GM12874 (cell line): ENCODE measurements at regions not wholly inside any gene's neighbourhood (a gene's known extent, or its start where the extent isn't known, plus 50 kb on each side); places are given as distances from the start of the nearest gene placed in this dataset.

Experiments
- TF ChIP-seq, protein P1 (sequence below): IDR thresholded peaks from 2 replicates; pipeline ENCODE4 v1.5.1; 2011; ENCODE audit warnings: low read depth, mild to moderate bottlenecking, control low read depth, low read length, moderate library complexity; ENCODE audit not compliant: insufficient read depth

DNA sequence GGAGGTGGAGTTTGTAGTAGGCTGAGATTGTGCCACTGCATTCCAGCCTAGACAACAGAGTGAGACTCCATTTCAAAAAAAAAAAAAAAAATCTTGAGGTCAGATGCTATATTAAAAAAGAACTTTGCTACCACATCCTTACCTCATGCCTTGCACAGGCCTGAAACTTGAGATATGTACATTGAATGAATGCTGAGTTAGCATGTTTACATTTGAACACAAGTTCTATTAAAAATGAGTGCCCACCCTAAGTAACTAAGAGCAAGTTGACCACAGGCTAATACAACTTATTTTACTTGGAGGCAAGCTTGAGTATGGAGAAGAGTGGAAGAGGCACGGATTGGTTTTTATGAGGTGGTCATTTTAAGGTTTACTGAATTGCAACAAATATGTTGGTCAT is 276.6 kb upstream of the GATB start:
- TF ChIP-seq, protein P1, sequence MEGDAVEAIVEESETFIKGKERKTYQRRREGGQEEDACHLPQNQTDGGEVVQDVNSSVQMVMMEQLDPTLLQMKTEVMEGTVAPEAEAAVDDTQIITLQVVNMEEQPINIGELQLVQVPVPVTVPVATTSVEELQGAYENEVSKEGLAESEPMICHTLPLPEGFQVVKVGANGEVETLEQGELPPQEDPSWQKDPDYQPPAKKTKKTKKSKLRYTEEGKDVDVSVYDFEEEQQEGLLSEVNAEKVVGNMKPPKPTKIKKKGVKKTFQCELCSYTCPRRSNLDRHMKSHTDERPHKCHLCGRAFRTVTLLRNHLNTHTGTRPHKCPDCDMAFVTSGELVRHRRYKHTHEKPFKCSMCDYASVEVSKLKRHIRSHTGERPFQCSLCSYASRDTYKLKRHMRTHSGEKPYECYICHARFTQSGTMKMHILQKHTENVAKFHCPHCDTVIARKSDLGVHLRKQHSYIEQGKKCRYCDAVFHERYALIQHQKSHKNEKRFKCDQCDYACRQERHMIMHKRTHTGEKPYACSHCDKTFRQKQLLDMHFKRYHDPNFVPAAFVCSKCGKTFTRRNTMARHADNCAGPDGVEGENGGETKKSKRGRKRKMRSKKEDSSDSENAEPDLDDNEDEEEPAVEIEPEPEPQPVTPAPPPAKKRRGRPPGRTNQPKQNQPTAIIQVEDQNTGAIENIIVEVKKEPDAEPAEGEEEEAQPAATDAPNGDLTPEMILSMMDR = no peak

DNA sequence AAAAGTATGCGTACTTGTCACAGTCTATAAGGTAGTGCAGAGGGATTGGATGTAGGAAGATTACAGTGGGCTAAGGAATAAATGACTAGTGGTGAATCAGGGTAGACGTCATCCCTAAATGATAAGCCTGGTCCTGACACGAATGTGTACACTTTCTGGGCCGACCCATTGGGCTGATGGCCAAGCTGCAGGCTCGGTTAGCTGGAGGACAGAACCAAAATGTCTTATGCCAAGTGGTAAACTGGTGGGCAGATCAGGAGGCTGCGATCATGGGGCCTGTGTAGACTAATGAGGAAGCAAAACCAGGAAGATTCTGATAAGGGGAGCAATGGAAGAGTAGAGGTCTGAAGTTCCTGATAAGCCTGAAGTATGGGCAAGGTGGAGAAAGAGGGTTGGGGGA is 272.8 kb upstream of the GATB start:
- TF ChIP-seq, protein P1 = no peak

DNA sequence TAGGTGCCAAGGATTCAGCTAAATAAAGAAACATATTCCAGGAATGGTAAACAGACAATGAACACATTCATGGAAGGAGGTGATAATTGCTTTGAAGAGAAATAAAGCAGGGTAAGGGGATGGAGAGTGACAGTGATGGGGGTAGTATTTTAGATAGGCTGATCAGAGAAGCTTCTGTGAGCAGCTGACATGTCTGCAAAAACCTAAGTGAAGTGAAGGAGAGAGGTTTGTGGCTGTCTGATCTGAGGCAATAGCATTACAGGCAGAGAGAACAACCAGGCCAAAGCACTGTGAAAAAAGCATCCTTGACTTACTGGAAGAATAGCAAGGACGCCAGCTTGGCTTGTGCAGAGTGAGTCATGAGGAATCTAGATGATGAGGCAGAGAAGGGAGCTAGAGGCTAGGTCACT is 271.9 kb upstream of the GATB start:
- TF ChIP-seq, protein P1 = no peak

DNA sequence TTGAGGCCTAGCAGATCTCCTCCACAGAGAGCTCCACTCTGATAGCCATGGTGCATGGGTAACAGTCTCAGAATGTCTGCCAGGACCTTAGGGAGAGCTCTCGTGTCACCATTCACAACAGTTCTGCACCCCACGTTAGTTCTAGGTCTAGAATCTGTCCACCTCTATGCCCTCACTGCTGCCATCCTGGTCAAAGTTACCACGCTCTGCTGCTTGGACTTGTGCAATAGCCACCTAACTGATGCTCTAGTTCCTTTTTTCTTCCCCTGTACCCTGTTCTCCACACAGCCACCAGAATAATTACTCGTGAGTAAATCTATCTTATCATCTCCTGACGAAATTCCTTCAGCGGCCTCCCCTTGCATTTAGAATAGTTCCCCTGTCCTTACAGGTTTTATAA is 268.8 kb upstream of the GATB start:
- TF ChIP-seq, protein P1 = no peak

DNA sequence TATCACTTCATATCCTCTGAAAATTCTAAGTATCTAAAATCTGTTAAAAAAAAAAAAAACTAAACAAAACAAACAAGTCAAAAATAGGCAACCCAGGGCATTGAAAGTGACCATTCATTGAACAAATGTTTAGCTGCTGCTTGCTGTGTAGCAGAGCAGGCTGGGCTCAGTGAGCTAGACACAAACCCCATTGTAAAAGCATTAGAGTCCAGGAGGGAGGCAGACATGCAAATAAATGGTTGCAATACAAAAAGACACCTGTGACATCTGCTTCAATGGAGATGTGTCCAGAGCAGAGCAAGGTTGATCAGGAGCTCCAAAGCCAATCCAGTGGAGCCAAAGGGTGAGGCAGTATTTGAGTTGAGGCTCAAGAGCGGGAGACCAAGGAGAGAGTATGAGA is 267.3 kb upstream of the GATB start:
- TF ChIP-seq, protein P1 = no peak

DNA sequence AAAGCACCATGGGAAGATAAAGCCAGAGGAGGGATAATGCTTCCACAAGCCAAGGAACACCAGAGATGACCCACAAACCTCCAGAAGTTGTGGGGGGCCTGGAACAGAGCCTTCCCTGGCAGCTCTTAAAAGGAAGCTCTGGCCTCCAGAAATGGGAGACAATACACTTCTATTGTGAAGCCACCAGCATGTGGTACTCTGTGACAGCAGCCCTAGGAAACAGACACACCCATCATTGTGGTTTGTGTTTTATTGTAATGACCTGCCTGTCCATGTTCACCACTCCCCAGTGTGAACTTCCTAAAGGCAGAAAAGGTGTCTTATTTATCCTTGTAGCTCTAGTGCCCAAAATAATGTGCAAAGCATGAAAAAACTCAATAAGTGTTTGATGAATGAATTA is 264.1 kb upstream of the GATB start:
- TF ChIP-seq, protein P1 = no peak

DNA sequence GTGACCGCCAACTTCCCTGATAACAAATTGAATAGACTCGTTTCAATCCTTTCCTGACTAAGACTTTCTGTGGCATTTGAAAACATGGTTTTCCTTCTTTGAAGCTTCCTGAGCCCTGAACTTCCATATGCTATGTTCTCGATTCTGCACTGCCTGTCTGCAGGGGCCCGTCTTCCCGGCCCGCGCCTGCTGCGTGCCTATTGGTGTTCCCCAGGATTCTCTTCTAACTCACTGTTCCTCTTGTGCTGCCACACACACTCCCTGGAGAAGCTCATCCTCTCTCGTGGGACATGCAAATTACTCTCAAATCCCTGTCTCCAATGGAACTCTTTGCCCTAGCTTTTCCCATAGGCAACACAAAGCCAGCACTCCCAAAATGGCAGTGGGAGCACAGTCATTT is 262.9 kb upstream of the GATB start:
- TF ChIP-seq, protein P1 = no peak

DNA sequence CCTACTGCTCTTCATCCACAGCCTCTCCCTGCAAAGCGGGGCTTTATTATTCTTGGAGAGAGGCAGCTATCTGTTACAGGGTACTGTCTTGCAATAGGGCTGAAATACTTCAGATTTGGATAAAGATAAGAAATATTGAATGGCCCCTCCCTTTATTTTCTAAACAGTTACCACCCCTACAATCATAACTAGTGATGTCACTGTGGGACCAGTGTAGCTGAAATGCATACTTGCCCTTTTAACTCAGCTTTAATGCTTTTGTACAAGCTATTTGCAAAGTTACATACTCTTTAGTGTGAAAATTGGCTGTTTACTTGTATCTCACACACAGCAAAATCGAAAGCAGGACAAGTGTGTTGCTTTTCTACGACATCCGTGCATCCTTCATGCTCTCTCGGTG is 261.7 kb upstream of the GATB start:
- TF ChIP-seq, protein P1 = no peak
